IPS DF 4.7 (cell line): ENCODE measurements at regions not wholly inside any gene's neighbourhood (a gene's known extent, or its start where the extent isn't known, plus 50 kb on each side); places are given as distances from the start of the nearest gene placed in this dataset.
"Not testable (repeated sequence)": the region's sequence is repeated elsewhere in the genome, so short reads cannot be mapped to it uniquely, and the experiment has no call there.

Experiments
- DNase-seq: peaks from one replicate; pipeline ENCODE4 v3.0.0-alpha.2; 2013; ENCODE audit warnings: low spot score; ENCODE audit errors: extremely low read depth

- no peak for DNase-seq
Measured at GRCh38 chr14:39617537-39617936, 185.3 kb upstream of the FBXO33 start.

DNA sequence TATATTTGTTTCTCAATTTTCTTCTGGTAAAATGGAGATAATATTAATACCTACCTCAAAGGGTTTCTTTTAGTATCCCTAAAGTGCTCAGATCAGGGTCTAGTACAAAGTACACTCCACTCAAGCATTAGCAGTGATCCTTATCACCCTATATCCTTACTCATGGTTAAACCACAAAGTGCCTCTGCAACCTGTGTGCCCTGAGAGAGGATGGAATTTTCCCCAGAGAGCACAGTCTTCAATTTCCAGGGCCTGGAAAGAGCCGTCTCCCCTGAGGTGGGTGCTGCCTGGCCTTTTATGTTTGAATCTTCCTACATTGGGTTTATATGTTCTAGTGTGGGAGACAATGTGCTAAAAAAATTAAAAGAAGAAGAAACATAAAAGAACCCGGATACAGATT, 183.1 kb upstream of the FBXO33 start:
- DNase-seq = no peak

- DNase-seq = no peak
Measured at GRCh38 chr14:39614297-39614923, 182.2 kb upstream of the FBXO33 start.

DNA sequence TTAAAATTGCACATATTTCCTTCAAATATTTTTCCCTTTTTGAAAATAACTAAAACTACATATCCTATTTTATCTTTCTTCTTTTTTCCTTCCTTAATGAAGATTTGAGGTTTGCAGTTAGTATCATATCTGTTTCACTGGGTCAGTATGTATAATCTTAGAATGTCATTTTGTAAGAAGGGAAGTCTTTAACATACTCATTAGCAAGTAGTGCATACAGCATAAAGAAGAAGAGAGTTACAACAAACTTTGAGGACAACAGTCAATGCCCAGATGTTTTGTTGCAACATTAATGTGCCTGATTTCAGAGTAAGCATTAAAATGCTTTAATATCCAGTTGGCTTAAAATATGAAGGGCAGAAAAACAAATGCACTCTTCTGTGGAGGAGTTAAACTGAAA, 176.9 kb upstream of the FBXO33 start:
- DNase-seq = no peak

- no peak for DNase-seq
Measured at GRCh38 chr14:39607978-39608377, 175.7 kb upstream of the FBXO33 start.

DNA sequence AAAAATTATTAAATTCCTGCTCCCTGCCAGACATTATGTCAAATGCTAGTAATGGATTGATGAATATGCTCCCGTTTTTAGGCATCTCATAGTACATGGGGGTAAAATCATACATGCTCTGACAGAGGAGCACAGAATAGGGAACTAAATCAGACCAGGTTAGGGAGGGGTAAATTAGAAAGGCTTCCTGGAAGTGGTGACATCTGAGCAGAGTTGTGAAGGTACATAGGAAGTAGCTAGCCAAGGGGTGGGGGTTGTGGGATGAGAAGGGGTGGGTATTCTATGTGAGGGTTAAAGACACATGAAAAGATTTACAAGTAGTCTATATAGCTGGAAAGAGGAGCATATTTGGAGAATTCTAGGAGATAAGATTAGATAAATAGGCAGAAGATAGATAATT, 171.7 kb upstream of the FBXO33 start:
- no peak for DNase-seq

DNA sequence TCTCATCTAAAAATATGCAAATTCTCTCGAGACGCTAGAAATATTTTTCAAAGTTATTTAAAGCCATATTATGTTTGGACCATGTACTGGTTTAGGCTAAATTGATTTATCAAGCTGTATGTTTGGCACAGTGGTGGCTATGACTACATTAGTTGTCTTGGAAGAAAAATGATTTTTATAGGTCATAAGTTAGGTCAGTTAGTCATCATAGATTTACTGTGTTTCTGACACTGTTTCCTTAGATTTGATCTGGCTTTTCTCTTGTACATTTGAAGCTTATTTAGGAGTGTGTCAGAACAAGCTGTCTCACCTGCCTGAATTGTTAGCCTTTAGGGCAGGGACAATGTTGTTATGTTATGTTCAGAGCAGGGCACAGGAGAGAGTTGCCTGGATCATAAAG, 161.1 kb upstream of the FBXO33 start:
- no peak for DNase-seq

DNA sequence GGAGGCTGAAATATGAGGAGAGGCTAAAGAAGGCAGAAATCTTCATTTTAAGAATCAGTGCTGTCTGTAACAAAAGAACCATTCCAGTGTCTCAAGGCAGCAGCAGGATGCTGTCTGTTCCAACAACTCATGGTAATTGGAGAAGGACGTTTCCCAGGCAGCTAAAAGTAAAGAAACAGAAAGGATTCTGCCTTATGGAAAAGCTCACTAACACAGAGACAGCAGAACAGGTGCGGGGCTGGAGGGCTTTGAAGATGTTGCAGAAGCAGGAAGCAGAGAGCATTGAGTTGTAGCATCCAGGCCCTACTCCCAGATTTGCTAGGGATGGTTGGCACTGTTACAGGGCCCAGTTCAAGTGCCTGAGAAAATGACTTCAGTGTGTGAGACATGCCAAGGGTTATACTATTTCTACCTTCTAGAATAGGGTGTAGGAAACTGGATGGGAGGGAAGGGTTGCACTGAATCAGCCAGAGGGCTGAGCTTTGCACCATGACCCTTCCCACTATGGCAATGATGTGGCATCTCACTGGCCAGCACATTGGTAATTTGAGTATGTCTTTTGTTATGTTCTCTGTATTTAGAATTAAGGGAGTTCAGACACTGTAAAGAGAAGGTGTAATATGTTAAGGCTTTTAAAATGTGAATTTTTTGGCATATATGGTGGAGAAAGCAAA, 160.0 kb upstream of the FBXO33 start:
- no peak for DNase-seq

DNA sequence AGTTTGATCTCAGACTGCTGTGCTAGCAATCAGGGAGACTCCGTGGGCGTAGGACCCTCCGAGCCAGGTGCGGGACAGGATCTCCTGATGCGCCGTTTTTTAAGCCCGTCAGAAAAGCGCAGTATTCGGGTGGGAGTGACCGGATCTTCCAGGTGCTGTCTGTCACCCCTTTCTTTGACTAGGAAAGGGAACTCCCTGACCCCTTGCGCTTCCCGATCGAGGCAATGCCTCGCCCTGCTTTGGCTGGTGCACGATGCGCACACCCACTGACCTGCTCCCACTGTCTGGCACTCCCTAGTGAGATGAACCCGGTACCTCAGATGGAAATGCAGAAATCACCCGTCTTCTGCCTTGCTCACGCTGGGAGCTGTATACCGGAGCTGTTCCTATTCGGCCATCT, 157.6 kb upstream of the FBXO33 start:
- not testable (repeated sequence) for DNase-seq

GRCh38 chr14:39582028-39582654, 149.9 kb upstream of the FBXO33 start:
- no peak for DNase-seq

DNA sequence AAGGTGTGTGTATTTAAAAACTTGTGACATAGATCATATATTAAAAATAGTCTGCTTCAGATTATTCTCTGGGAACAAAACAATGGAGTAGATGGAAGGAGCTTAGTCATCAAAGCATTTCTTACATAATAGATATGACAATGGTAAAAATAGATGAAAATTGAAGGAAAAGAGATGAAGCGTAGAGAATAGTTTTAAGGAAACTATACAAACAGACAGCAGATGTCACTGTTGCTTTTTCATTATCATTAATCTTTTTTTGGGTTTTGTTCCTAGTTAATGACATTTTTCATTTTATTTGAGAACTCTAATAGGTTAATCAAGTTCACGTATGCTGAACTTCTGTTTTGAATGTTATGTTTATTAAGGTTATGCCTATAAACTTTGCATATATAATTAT, 149.2 kb upstream of the FBXO33 start:
- no peak for DNase-seq

GRCh38 chr14:39580696-39581095, 148.5 kb upstream of the FBXO33 start:
- no peak for DNase-seq

GRCh38 chr14:39576736-39577135, 144.5 kb upstream of the FBXO33 start:
- DNase-seq = no peak

DNA sequence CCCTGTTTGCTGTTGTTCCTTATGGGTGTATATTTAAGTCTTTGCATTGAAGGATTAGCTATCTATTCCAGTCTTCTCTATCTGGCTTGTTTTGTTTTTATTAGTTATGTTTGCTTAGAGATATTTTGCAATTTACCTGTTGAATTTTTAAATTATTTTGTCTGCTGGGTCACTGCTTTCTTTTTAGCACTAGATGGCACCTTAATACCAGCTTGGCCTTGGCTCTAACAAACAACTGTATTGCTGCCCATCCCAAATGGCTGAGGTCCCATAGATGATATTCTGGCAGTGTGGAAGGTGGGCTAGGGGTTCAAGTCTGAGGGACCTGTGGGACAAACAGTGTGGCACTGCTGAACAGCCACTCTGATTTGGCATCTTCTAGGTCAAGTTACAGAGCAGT, 144.0 kb upstream of the FBXO33 start:
- no peak for DNase-seq

- DNase-seq = no peak
Measured at GRCh38 chr14:39568809-39569538, 136.7 kb upstream of the FBXO33 start.

DNA sequence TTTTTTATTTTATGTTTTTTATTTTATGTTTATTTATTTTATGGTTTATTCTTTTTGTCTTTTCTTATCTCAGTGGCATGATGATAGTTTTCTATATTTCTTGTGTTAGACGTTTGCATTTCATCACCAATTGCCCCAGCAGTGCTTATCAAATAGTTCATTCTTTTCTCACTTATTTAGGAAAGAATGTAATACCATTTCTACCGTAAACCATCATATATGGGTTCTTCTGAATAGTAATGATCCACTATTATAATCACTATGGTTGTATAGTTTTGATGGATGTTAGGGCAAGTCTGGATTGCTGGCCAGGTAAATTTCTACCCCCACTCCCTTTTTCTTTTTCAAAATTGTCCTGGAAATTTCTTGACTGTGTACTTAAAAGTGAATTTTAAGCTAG, 134.6 kb upstream of the FBXO33 start:
- no peak for DNase-seq

GRCh38 chr14:39563361-39563760, 131.1 kb upstream of the FBXO33 start:
- DNase-seq = no peak

DNA sequence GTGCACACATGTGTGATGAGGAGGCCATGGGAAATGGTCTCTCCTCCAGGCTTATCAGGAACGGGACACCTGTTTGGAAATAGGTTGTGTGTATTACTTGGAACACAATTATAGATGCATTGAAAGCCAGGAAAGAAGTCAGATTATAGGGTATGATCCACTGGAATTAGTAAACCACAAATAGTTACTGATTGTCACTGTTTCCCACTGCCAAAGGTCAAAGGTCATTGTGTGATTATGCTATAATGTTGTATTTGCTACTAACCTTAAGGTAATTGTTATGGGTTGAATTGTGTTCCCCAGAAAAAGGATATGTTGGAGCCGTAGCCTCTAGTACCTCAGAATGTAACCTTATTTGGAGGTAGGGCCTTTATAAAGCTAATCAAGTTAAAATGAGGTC, 129.9 kb upstream of the FBXO33 start:
- no peak for DNase-seq

GRCh38 chr14:39558525-39558924, 126.3 kb upstream of the FBXO33 start:
- no peak for DNase-seq

- DNase-seq = no peak
Measured at GRCh38 chr14:39555749-39556148, 123.5 kb upstream of the FBXO33 start.

GRCh38 chr14:39554576-39554975, 122.3 kb upstream of the FBXO33 start:
- DNase-seq = no peak

DNA sequence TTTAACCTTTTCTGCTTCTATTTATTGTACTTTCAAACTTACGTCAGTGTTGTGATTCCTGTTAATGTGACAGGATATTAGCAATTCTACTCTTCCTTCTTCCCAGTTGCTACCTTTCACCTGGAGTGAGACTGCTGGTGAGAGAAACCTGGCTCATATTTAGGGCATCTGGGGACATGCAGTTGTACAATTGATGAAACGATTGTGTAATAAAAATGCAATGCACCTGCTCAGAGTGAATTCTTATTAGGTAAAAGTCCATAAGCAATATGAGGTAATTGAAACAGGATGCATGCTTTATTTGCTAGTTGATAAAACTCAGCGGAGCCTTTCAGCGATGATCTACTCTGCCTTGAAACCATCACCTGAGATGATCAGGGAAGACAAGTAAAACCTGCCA, 116.1 kb upstream of the FBXO33 start:
- DNase-seq = no peak
